Mesendoderm (in vitro differentiated cells): ENCODE measurements at regions not wholly inside any gene's neighbourhood (a gene's known extent, or its start where the extent isn't known, plus 50 kb on each side); places are given as distances from the start of the nearest gene placed in this dataset.

ENCODE experiments used
- DNase-seq: peaks from one replicate; pipeline ENCODE4 v3.0.0; 2013
- H2AK5ac ChIP-seq: 2 replicates; pipeline ENCODE4 v1.6.1; 2013; ENCODE audit warnings: low read length, inconsistent platforms
- H2BK120ac ChIP-seq: 2 replicates; pipeline ENCODE4 v1.6.1; 2013; ENCODE audit warnings: low read depth, mild to moderate bottlenecking, low read length, moderate library complexity, mixed read lengths
- H2BK15ac ChIP-seq: replicated peaks from 2 replicates; pipeline ENCODE4 v1.6.1; 2013; ENCODE audit warnings: low read depth, mild to moderate bottlenecking, moderate library complexity
- H2BK5ac ChIP-seq: 2 replicates; pipeline ENCODE4 v1.6.1; 2013; ENCODE audit warnings: low read length, inconsistent platforms
- H3K18ac ChIP-seq: 2 replicates; pipeline ENCODE4 v1.6.1; 2013; ENCODE audit warnings: mild to moderate bottlenecking, low read length, mixed read lengths
- H3K23ac ChIP-seq: one replicate; pipeline ENCODE4 v1.6.1; 2013; ENCODE audit warnings: low read length
- H3K27ac ChIP-seq: 2 replicates; pipeline ENCODE4 v1.5.1; 2013; ENCODE audit warnings: low read depth, mild to moderate bottlenecking, inconsistent platforms, low read length, moderate library complexity
- H3K27me3 ChIP-seq: 2 replicates; pipeline ENCODE4 v1.6.1; 2013; ENCODE audit warnings: low read length, control low read depth, mild to moderate bottlenecking, inconsistent platforms; ENCODE audit not compliant: insufficient read depth, poor library complexity
- H3K36me3 ChIP-seq: 2 replicates; pipeline ENCODE4 v1.6.1; 2013; ENCODE audit warnings: low read length, inconsistent platforms; ENCODE audit not compliant: control insufficient read depth, insufficient read depth
- H3K4ac ChIP-seq: one replicate; pipeline ENCODE4 v1.6.1; 2013; ENCODE audit warnings: low read depth, mild to moderate bottlenecking, low read length, moderate library complexity
- H3K4me1 ChIP-seq: 2 replicates; pipeline ENCODE4 v1.6.1; 2013; ENCODE audit warnings: low read depth, low read length, inconsistent platforms; ENCODE audit not compliant: control insufficient read depth
- H3K4me2 ChIP-seq: 2 replicates; pipeline ENCODE4 v1.6.1; 2013; ENCODE audit warnings: low read length
- H3K4me3 ChIP-seq: 2 replicates; pipeline ENCODE4 v1.5.1; 2013; ENCODE audit warnings: mild to moderate bottlenecking, low read length
- H3K56ac ChIP-seq: one replicate; pipeline ENCODE4 v1.6.1; 2013; ENCODE audit warnings: low read length
- H3K79me1 ChIP-seq: 2 replicates; pipeline ENCODE4 v1.6.1; 2013; ENCODE audit warnings: low read length, inconsistent platforms
- H3K79me2 ChIP-seq: 2 replicates; pipeline ENCODE4 v1.6.1; 2013; ENCODE audit warnings: mild to moderate bottlenecking, low read length; ENCODE audit not compliant: control insufficient read depth, insufficient read depth
- H3K9ac ChIP-seq: 2 replicates; pipeline ENCODE4 v1.6.1; 2013; ENCODE audit warnings: low read length, inconsistent platforms
- H4K5ac ChIP-seq: one replicate; pipeline ENCODE4 v1.6.1; 2013; ENCODE audit warnings: low read length
- H4K8ac ChIP-seq: one replicate; pipeline ENCODE4 v1.6.1; 2013; ENCODE audit warnings: low read depth, mild to moderate bottlenecking, control low read depth, low read length, moderate library complexity
- WGBS: extraction: QIAGEN DNeasy Blood & Tissue Kit; methylation state at CpG from one replicate; pipeline ENCODE4 v1.1.7; 2013; ENCODE audit warnings: low lambda C conversion rate, missing lambda C conversion rate; ENCODE audit not compliant: insufficient coverage; ENCODE audit errors: extremely low coverage; 5-methylcytosine and 5-hydroxymethylcytosine counted together

GRCh38 chr3:159219231-159219630, 417.4 kb downstream of the MFSD1 start:
- H3K56ac ChIP-seq, result no peak overlapping the region
- no peak overlapping the region for H3K4me3 ChIP-seq
- H3K27me3 ChIP-seq, result no peaks in the 10 kb centered on the region
- H3K18ac ChIP-seq, result no peak overlapping the region
- H3K9ac ChIP-seq, result no peak overlapping the region
- WGBS, result no CpG with 5 or more reads among the region's 3 CpGs
- no peak overlapping the region for H2BK5ac ChIP-seq
- DNase-seq, result no peak
- no peaks in the 10 kb centered on the region for H3K36me3 ChIP-seq
- no peak overlapping the region for H3K4ac ChIP-seq
- no peaks in the 10 kb centered on the region for H3K79me1 ChIP-seq
- no peak overlapping the region for H3K23ac ChIP-seq
- no peak overlapping the region for H4K8ac ChIP-seq
- no peak overlapping the region for H3K4me2 ChIP-seq
- no peak overlapping the region for H2BK15ac ChIP-seq
- no peak overlapping the region for H4K5ac ChIP-seq
- no peaks in the 10 kb centered on the region for H3K4me1 ChIP-seq
- no peak overlapping the region for H2AK5ac ChIP-seq
- H3K27ac ChIP-seq, result no peak overlapping the region
- no peak overlapping the region for H2BK120ac ChIP-seq
- no peaks in the 10 kb centered on the region for H3K79me2 ChIP-seq

- Histone ChIP-seq H2BK5ac (no peak overlapping the region), H4K5ac (no peak overlapping the region), H3K18ac (no peak overlapping the region), H2BK15ac (no peak overlapping the region), H3K27ac (no peak overlapping the region), H3K79me2 (no peaks in the 10 kb centered on the region), H3K4ac (no peak overlapping the region), H3K56ac (no peak overlapping the region), H3K4me2 (no peak overlapping the region), H4K8ac (no peak overlapping the region), H2BK120ac (no peak overlapping the region), H3K36me3 (no peaks in the 10 kb centered on the region), H3K27me3 (no peaks in the 10 kb centered on the region), H3K79me1 (no peaks in the 10 kb centered on the region), H2AK5ac (no peak overlapping the region), H3K23ac (no peak overlapping the region), H3K9ac (no peak overlapping the region), H3K4me1 (no peaks in the 10 kb centered on the region), H3K4me3 (no peak overlapping the region)
- no peak for DNase-seq
- no CpG with 5 or more reads among the region's 1 CpG for WGBS
Measured at GRCh38 chr3:159221335-159221734, 419.5 kb downstream of the MFSD1 start.

GRCh38 chr3:159229116-159229680, 427.3 kb downstream of the MFSD1 start:
- Histone ChIP-seq H2BK5ac (no peak overlapping the region), H4K8ac (no peak overlapping the region), H4K5ac (no peak overlapping the region), H3K56ac (no peak overlapping the region), H3K79me1 (no peaks in the 10 kb centered on the region), H3K27ac (no peak overlapping the region), H2BK120ac (no peak overlapping the region), H3K18ac (no peak overlapping the region), H2BK15ac (no peak overlapping the region), H3K36me3 (no peaks in the 10 kb centered on the region), H3K9ac (no peak overlapping the region), H3K4me2 (no peak overlapping the region), H3K4ac (no peak overlapping the region), H3K79me2 (no peaks in the 10 kb centered on the region), H3K27me3 (no peaks in the 10 kb centered on the region), H3K4me3 (no peak overlapping the region), H2AK5ac (no peak overlapping the region), H3K23ac (no peak overlapping the region), H3K4me1 (no peaks in the 10 kb centered on the region)
- DNase-seq, result peak; percentile 1
- no CpG with 5 or more reads among the region's 5 CpGs for WGBS

GRCh38 chr3:159232966-159233365, 431.1 kb downstream of the MFSD1 start:
- no peak overlapping the region for H3K27ac ChIP-seq
- no peak overlapping the region for H2BK15ac ChIP-seq
- H3K4me2 ChIP-seq, result no peak overlapping the region
- no peak for DNase-seq
- no peaks in the 10 kb centered on the region for H3K36me3 ChIP-seq
- H3K9ac ChIP-seq, result no peak overlapping the region
- no peak overlapping the region for H3K18ac ChIP-seq
- no peak overlapping the region for H2BK5ac ChIP-seq
- no peaks in the 10 kb centered on the region for H3K4me1 ChIP-seq
- H2AK5ac ChIP-seq, result no peak overlapping the region
- H4K5ac ChIP-seq, result no peak overlapping the region
- H3K79me1 ChIP-seq, result no peaks in the 10 kb centered on the region
- H3K79me2 ChIP-seq, result no peaks in the 10 kb centered on the region
- no peak overlapping the region for H3K4ac ChIP-seq
- no peak overlapping the region for H3K56ac ChIP-seq
- no peak overlapping the region for H3K23ac ChIP-seq
- H2BK120ac ChIP-seq, result no peak overlapping the region
- H3K4me3 ChIP-seq, result no peak overlapping the region
- no CpG with 5 or more reads among the region's 4 CpGs for whole genome bisulfite sequencing
- no peak overlapping the region for H4K8ac ChIP-seq
- no peaks in the 10 kb centered on the region for H3K27me3 ChIP-seq

GRCh38 chr3:159233734-159234133, 431.9 kb downstream of the MFSD1 start:
- Histone ChIP-seq H4K8ac (no peak overlapping the region), H4K5ac (no peak overlapping the region), H2AK5ac (no peak overlapping the region), H3K27me3 (no peaks in the 10 kb centered on the region), H3K18ac (no peak overlapping the region), H3K79me2 (no peaks in the 10 kb centered on the region), H3K27ac (no peak overlapping the region), H3K56ac (no peak overlapping the region), H3K4me3 (no peak overlapping the region), H2BK120ac (no peak overlapping the region), H3K9ac (no peak overlapping the region), H3K23ac (no peak overlapping the region), H2BK15ac (no peak overlapping the region), H3K36me3 (no peaks in the 10 kb centered on the region), H2BK5ac (no peak overlapping the region), H3K79me1 (no peaks in the 10 kb centered on the region), H3K4me2 (no peak overlapping the region), H3K4ac (no peak overlapping the region), H3K4me1 (no peaks in the 10 kb centered on the region)
- no CpG with 5 or more reads among the region's 2 CpGs for WGBS
- DNase-seq, result no peak

GRCh38 chr3:159234306-159234705, 432.5 kb downstream of the MFSD1 start:
- Histone ChIP-seq H3K36me3 (no peaks in the 10 kb centered on the region), H3K18ac (no peak overlapping the region), H3K56ac (no peak overlapping the region), H3K4me1 (no peaks in the 10 kb centered on the region), H3K4ac (no peak overlapping the region), H3K4me3 (no peak overlapping the region), H3K27ac (no peak overlapping the region), H4K8ac (no peak overlapping the region), H3K27me3 (no peaks in the 10 kb centered on the region), H4K5ac (no peak overlapping the region), H3K79me2 (no peaks in the 10 kb centered on the region), H2BK5ac (no peak overlapping the region), H2AK5ac (no peak overlapping the region), H2BK15ac (no peak overlapping the region), H3K9ac (no peak overlapping the region), H3K23ac (no peak overlapping the region), H3K79me1 (no peaks in the 10 kb centered on the region), H2BK120ac (no peak overlapping the region), H3K4me2 (no peak overlapping the region)
- no peak for DNase-seq
- WGBS, result no CpG with 5 or more reads among the region's 3 CpGs
